HEK293 (cell line): ENCODE measurements at regions not wholly inside any gene's neighbourhood (a gene's known extent, or its start where the extent isn't known, plus 50 kb on each side); places are given as distances from the start of the nearest gene placed in this dataset.

Experiments
- CTCF ChIA-PET: fragments of 350-600 bp; formaldehyde crosslinking; extraction: SDS; loops from one replicate; lab custom pipeline; 2021; ENCODE audit warnings: antibody characterized with exemption; lab: Yijun Ruan, JAX
- POLR2A ChIA-PET: fragments of 300-600 bp; formaldehyde crosslinking; extraction: SDS; loops from one replicate; lab custom pipeline; 2020; ENCODE audit warnings: antibody characterized with exemption, inconsistent platforms; lab: Yijun Ruan, JAX
- H3K27ac ChIP-seq: fragments of 200-500 bp; sonication (Bioruptor generic); 2 replicates; pipeline ENCODE4 v1.5.1; 2014; ENCODE audit warnings: low read depth, low read length, control low read depth, inconsistent platforms; ENCODE audit errors: extremely low read depth
- H3K36me3 ChIP-seq, 2 experiments: fragments of 200-500 bp in 1 of 2; sonication (Bioruptor generic) in 1 of 2; 1 replicate in 1 of 2; 2 replicates in 1 of 2; pipeline ENCODE4 v1.5.1; 2014 to 2017; ENCODE audit warnings: inconsistent platforms in 2 of 2, low read length in 2 of 2; ENCODE audit not compliant: control insufficient read depth in 2 of 2, insufficient read depth in 1 of 2
- H3K4me1 ChIP-seq: fragments of 200-500 bp; sonication (Bioruptor generic); 2 replicates; pipeline ENCODE4 v1.5.1; 2014; ENCODE audit warnings: mild to moderate bottlenecking, low read length, inconsistent platforms; ENCODE audit not compliant: control insufficient read depth, insufficient read depth
- H3K4me3 ChIP-seq: 2 replicates; pipeline ENCODE4 v1.5.1; 2011; ENCODE audit warnings: low read depth, mild to moderate bottlenecking, control low read depth, low read length, moderate library complexity
- H3K9me3 ChIP-seq: fragments of 200-500 bp; sonication (Bioruptor generic); 2 replicates; pipeline ENCODE4 v1.5.1; 2014; ENCODE audit warnings: low read depth, low read length, inconsistent platforms; ENCODE audit not compliant: control insufficient read depth, insufficient read depth
- GLI4 ChIP-seq: fragments of 450-650 bp; formaldehyde crosslinking; IDR thresholded peaks from 2 replicates; pipeline ENCODE4 v1.5.1; 2016; ENCODE audit warnings: missing biosample characterization, missing genetic modification characterization
- KLF16 ChIP-seq: fragments of 450-650 bp; formaldehyde crosslinking; IDR thresholded peaks from 2 replicates; pipeline ENCODE4 v1.5.1; 2017; ENCODE audit warnings: missing biosample characterization, missing genetic modification characterization
- OVOL3 ChIP-seq: fragments of 450-650 bp; formaldehyde crosslinking; IDR thresholded peaks from 2 replicates; pipeline ENCODE4 v1.5.1; 2016; ENCODE audit warnings: missing biosample characterization, missing genetic modification characterization
- WT1 ChIP-seq: fragments of 450-650 bp; formaldehyde crosslinking; IDR thresholded peaks from 2 replicates; pipeline ENCODE4 v1.5.1; 2016; ENCODE audit warnings: missing biosample characterization, missing genetic modification characterization
- YY1 ChIP-seq: fragments of 450-650 bp; formaldehyde crosslinking; IDR thresholded peaks from 2 replicates; pipeline ENCODE4 v1.5.1; 2018; ENCODE audit warnings: missing biosample characterization, missing genetic modification characterization
- ZFP69B ChIP-seq: fragments of 450-650 bp; formaldehyde crosslinking; IDR thresholded peaks from 2 replicates; pipeline ENCODE4 v1.5.1; 2016; ENCODE audit warnings: missing biosample characterization, missing genetic modification characterization
- ZNF138 ChIP-seq: fragments of 450-650 bp; formaldehyde crosslinking; IDR thresholded peaks from 2 replicates; pipeline ENCODE4 v1.5.1; 2016; ENCODE audit warnings: missing biosample characterization, missing genetic modification characterization, borderline replicate concordance
- ZNF169 ChIP-seq: fragments of 450-650 bp; formaldehyde crosslinking; IDR thresholded peaks from 2 replicates; pipeline ENCODE4 v1.5.1; 2016; ENCODE audit warnings: missing biosample characterization, missing genetic modification characterization
- ZNF211 ChIP-seq: fragments of 450-650 bp; formaldehyde crosslinking; IDR thresholded peaks from 2 replicates; pipeline ENCODE4 v1.5.1; 2016; ENCODE audit warnings: low read depth, missing biosample characterization, missing genetic modification characterization
- ZNF223 ChIP-seq: fragments of 450-650 bp; formaldehyde crosslinking; IDR thresholded peaks from 2 replicates; pipeline ENCODE4 v1.5.1; 2016; ENCODE audit warnings: missing biosample characterization, missing genetic modification characterization
- ZNF292 ChIP-seq: fragments of 450-650 bp; formaldehyde crosslinking; IDR thresholded peaks from 2 replicates; pipeline ENCODE4 v1.5.1; 2016; ENCODE audit warnings: low read depth, missing biosample characterization, missing genetic modification characterization, borderline replicate concordance
- ZNF335 ChIP-seq: fragments of 450-650 bp; formaldehyde crosslinking; conservative IDR thresholded peaks from 2 replicates; pipeline ENCODE4 v1.5.1; 2016; ENCODE audit warnings: missing biosample characterization, missing genetic modification characterization
- ZNF366 ChIP-seq: fragments of 450-650 bp; formaldehyde crosslinking; conservative IDR thresholded peaks from 2 replicates; pipeline ENCODE4 v1.5.1; 2016; ENCODE audit warnings: missing biosample characterization, missing genetic modification characterization
- ZNF48 ChIP-seq: fragments of 450-650 bp; formaldehyde crosslinking; IDR thresholded peaks from 2 replicates; pipeline ENCODE4 v1.5.1; 2016; ENCODE audit warnings: missing biosample characterization, missing genetic modification characterization
- ZNF670 ChIP-seq: fragments of 450-650 bp; formaldehyde crosslinking; IDR thresholded peaks from 2 replicates; pipeline ENCODE4 v1.5.1; 2016; ENCODE audit warnings: missing biosample characterization, missing genetic modification characterization, low read depth
- ZNF747 ChIP-seq: fragments of 450-650 bp; formaldehyde crosslinking; IDR thresholded peaks from 2 replicates; pipeline ENCODE4 v1.5.1; 2016; ENCODE audit warnings: missing biosample characterization, missing genetic modification characterization
- TF ChIP-seq, protein P1 (sequence below): fragments of 450-650 bp; formaldehyde crosslinking; IDR thresholded peaks from 2 replicates; pipeline ENCODE4 v1.5.1; 2016; ENCODE audit warnings: missing biosample characterization, missing genetic modification characterization
- TF ChIP-seq, protein P2 (sequence below): fragments of 450-650 bp; formaldehyde crosslinking; IDR thresholded peaks from 2 replicates; pipeline ENCODE4 v1.5.1; 2017; ENCODE audit warnings: missing biosample characterization, missing genetic modification characterization
- TF ChIP-seq, protein P3 (sequence below): fragments of 450-650 bp; formaldehyde crosslinking; IDR thresholded peaks from 2 replicates; pipeline ENCODE4 v1.5.1; 2016; ENCODE audit warnings: missing biosample characterization, missing genetic modification characterization
- TF ChIP-seq, protein P4 (sequence below): fragments of 450-650 bp; formaldehyde crosslinking; IDR thresholded peaks from 2 replicates; pipeline ENCODE4 v1.5.1; 2017; ENCODE audit warnings: missing biosample characterization, missing genetic modification characterization

DNA sequence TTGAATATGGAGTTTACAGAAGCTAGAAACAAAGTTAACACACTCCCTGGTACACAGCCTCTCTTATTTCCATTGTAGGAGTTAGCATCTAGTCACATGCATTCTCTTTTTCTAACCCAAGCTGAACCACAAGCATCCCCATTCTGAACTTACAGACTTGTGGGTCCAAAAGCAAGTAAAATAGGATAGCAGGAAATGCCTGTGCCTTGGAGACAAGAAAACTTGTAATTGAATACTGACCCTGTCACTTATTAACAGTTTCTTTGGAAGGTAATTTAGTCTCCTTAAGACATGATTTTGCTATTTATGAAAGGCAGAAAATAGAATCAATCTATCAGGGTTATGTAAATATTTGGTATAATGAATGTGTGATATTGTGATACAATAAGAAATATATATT lies 353.6 kb downstream of the TLE4 start (continued):
- no peak for TF ChIP-seq ZNF366 (tag by site-specific recombination)
- TF ChIP-seq, all 188 proteins: peak for 0

DNA sequence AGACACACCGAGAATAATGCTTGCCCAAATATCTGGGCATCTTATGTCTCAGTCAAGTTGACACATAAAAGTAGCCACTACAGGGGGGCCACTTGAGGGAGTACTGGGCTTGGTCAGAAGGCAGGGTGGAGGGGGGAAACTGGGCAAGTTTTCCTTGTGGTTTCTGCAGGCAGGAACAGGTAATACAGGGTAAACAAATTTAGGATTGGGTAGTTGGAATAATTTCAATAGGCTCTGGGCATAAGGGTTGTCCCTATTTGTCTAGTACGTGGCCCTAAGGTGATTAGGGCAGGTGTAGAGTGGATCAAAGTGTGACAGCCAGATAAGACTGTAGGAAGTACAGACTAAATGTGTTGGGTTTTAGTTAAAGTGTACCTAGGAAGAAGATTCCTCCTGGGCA lies 353.1 kb downstream of the TLE4 start:
- CTCF ChIA-PET = no interaction called here

DNA sequence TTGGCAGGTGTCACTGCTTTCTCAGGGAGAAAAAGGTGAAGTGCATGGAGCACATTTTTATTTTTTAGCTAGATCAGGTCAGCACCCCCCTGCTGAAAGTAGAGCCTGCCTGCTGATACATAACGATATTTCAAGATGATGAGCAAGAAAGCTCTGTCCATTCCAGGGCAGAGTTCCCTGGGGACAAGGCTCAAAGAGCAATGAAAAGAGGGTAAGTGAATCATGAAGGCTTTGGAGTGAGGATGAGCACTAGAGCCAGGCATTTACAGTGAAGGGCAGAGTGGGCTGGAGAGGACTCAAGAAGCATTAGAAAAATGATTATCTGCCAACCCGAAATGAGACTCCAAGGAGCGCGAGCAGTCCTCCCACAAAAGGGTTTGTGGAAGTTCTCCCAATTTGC lies 345.7 kb downstream of the TLE4 start:
- ChIA-PET CTCF (no interaction called here), POLR2A (no interaction called here)
- no peak overlapping the region for H3K27ac ChIP-seq
- H3K4me3 ChIP-seq = no peak overlapping the region
- H3K36me3 ChIP-seq = no peaks in the 10 kb centered on the region
- no peaks in the 10 kb centered on the region for H3K4me1 ChIP-seq
- TF ChIP-seq, protein P1, sequence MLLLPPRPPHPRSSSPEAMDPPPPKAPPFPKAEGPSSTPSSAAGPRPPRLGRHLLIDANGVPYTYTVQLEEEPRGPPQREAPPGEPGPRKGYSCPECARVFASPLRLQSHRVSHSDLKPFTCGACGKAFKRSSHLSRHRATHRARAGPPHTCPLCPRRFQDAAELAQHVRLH = no peak
- TF ChIP-seq ZNF366 (tag by site-specific recombination) (no peak), ZNF48 (tag by site-specific recombination) (no peak), ZNF211 (no peak), KLF16 (tag by site-specific recombination) (no peak), YY1 (tag by site-specific recombination) (no peak), ZNF223 (tag by site-specific recombination) (no peak), ZNF169 (tag by site-specific recombination) (no peak), OVOL3 (tag by site-specific recombination) (no peak)
- TF ChIP-seq, protein P2, sequence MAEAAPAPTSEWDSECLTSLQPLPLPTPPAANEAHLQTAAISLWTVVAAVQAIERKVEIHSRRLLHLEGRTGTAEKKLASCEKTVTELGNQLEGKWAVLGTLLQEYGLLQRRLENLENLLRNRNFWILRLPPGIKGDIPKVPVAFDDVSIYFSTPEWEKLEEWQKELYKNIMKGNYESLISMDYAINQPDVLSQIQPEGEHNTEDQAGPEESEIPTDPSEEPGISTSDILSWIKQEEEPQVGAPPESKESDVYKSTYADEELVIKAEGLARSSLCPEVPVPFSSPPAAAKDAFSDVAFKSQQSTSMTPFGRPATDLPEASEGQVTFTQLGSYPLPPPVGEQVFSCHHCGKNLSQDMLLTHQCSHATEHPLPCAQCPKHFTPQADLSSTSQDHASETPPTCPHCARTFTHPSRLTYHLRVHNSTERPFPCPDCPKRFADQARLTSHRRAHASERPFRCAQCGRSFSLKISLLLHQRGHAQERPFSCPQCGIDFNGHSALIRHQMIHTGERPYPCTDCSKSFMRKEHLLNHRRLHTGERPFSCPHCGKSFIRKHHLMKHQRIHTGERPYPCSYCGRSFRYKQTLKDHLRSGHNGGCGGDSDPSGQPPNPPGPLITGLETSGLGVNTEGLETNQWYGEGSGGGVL (tag by site-specific recombination) = no peak
- H3K9me3 ChIP-seq = no peaks in the 10 kb centered on the region

More for the DNA sequence above, 353.1 kb downstream of the TLE4 start:
- H3K27ac ChIP-seq = no peak overlapping the region
- no peaks in the 10 kb centered on the region for H3K9me3 ChIP-seq
- no peaks in the 10 kb centered on the region for H3K4me1 ChIP-seq
- no peaks in the 10 kb centered on the region for H3K36me3 ChIP-seq
- TF ChIP-seq, protein P3, sequence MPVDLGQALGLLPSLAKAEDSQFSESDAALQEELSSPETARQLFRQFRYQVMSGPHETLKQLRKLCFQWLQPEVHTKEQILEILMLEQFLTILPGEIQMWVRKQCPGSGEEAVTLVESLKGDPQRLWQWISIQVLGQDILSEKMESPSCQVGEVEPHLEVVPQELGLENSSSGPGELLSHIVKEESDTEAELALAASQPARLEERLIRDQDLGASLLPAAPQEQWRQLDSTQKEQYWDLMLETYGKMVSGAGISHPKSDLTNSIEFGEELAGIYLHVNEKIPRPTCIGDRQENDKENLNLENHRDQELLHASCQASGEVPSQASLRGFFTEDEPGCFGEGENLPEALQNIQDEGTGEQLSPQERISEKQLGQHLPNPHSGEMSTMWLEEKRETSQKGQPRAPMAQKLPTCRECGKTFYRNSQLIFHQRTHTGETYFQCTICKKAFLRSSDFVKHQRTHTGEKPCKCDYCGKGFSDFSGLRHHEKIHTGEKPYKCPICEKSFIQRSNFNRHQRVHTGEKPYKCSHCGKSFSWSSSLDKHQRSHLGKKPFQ (tag by site-specific recombination) = no peak
- TF ChIP-seq ZNF138 (tag by site-specific recombination) = no peak
- no peak for TF ChIP-seq ZNF335 (tag by site-specific recombination)
- no peak for TF ChIP-seq GLI4 (tag by site-specific recombination)
- TF ChIP-seq ZFP69B (tag by site-specific recombination) = no peak
- no peak for TF ChIP-seq ZNF670 (tag by site-specific recombination)
- TF ChIP-seq WT1 (tag by site-specific recombination) = no peak
- TF ChIP-seq ZNF747 (tag by site-specific recombination) = no peak
- TF ChIP-seq, all 188 proteins: peak for 0
- POLR2A ChIA-PET = no interaction called here
- no peak overlapping the region for H3K4me3 ChIP-seq

DNA sequence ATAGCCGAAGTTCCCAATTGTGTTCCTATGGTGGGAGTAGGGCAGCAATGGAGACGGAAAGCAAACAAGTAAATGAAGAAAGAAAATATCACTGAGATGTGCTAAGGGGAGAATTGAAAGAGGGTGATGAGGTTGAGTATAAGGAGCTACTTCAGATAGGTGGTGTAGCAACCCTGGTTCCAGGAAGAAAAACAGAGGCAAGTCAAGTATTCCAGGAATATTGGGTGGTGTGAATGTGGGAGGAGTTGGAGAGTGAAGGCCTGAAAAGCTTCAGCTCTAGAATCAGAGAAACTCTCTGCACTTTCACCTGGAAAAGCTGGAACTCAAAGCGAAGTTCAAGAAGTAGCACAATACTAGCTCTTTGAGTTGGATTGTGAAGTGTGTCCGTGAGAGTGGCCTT lies 342.1 kb downstream of the TLE4 start:
- CTCF ChIA-PET = interaction anchor here (0.6 kb wide), 1 partner anchor 1550 kb away, joined by 3 read pairs; no protein-coding TSS in a partner anchor

More for the DNA sequence above, 342.1 kb downstream of the TLE4 start:
- TF ChIP-seq, protein P4, sequence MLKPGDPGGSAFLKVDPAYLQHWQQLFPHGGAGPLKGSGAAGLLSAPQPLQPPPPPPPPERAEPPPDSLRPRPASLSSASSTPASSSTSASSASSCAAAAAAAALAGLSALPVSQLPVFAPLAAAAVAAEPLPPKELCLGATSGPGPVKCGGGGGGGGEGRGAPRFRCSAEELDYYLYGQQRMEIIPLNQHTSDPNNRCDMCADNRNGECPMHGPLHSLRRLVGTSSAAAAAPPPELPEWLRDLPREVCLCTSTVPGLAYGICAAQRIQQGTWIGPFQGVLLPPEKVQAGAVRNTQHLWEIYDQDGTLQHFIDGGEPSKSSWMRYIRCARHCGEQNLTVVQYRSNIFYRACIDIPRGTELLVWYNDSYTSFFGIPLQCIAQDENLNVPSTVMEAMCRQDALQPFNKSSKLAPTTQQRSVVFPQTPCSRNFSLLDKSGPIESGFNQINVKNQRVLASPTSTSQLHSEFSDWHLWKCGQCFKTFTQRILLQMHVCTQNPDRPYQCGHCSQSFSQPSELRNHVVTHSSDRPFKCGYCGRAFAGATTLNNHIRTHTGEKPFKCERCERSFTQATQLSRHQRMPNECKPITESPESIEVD (tag by site-specific recombination) = no peak
- TF ChIP-seq ZNF292 (tag by site-specific recombination) = no peak
- Histone ChIP-seq H3K4me1 (no peaks in the 10 kb centered on the region), H3K36me3 (no peaks in the 10 kb centered on the region), H3K4me3 (no peak overlapping the region), H3K27ac (no peak overlapping the region), H3K9me3 (no peaks in the 10 kb centered on the region)
- POLR2A ChIA-PET = no interaction called here
